ENCODE measurements at regions not wholly inside any gene's neighbourhood (a gene's known extent, or its start where the extent isn't known, plus 50 kb on each side); places are given as distances from the start of the nearest gene placed in this dataset.

- TF ChIP-seq ZNF451 (CRISPR knock-in tag; IDR thresholded peaks at IDR 0.05): no peak
- no peak for TF ChIP-seq TBX3 (IDR thresholded peaks at IDR 0.05; ENCODE audit: borderline replicate concordance)
- peak; percentile 19; the same call in 1 of the 2 replicates for TF ChIP-seq ZNF281 (CRISPR knock-in tag; IDR thresholded peaks at IDR 0.05; ENCODE audit: borderline replicate concordance)
- no peak for TF ChIP-seq FOXO1 (CRISPR knock-in tag; IDR thresholded peaks at IDR 0.05)
- no peak for TF ChIP-seq PBX2 (CRISPR knock-in tag; IDR thresholded peaks at IDR 0.05)
- TF ChIP-seq ZNF7 (CRISPR knock-in tag; IDR thresholded peaks at IDR 0.05): no peak
- no peak for TF ChIP-seq IRF2 (CRISPR knock-in tag; IDR thresholded peaks at IDR 0.05)
- no peak for TF ChIP-seq SOX13 (IDR thresholded peaks at IDR 0.05)
- no peak for TF ChIP-seq SOX13 (CRISPR knock-in tag; conservative IDR thresholded peaks at IDR 0.05 in 1 of 2, IDR thresholded peaks at IDR 0.05 in 1 of 2)
- peak; percentile 27; the same call in 1 of the 2 replicates for TF ChIP-seq BCL6 (CRISPR knock-in tag; IDR thresholded peaks at IDR 0.05)
- no peak for TF ChIP-seq ZNF317 (CRISPR knock-in tag; IDR thresholded peaks at IDR 0.05)
- peak; percentile 18; the same call in 1 of the 2 replicates for TF ChIP-seq ZNF687 (CRISPR knock-in tag; IDR thresholded peaks at IDR 0.05)
- TF ChIP-seq ZNF720 (CRISPR knock-in tag; IDR thresholded peaks at IDR 0.05): no peak
- TF ChIP-seq MEIS2 (CRISPR knock-in tag; IDR thresholded peaks at IDR 0.05): no peak
- no peak for TF ChIP-seq ZMAT5 (CRISPR knock-in tag; IDR thresholded peaks at IDR 0.05; ENCODE audit: borderline replicate concordance, low read depth)
- TF ChIP-seq THAP8 (CRISPR knock-in tag; IDR thresholded peaks at IDR 0.05; ENCODE audit: borderline replicate concordance): no peak
- TF ChIP-seq ZFP91 (CRISPR knock-in tag; IDR thresholded peaks at IDR 0.05; ENCODE audit: borderline replicate concordance): 0 out of 2 replicates have a peak, but pooled peaks have one; percentile 19
- no peak for TF ChIP-seq ZNF432 (CRISPR knock-in tag; IDR thresholded peaks at IDR 0.05; ENCODE audit: borderline replicate concordance)
- no peak for TF ChIP-seq CEBPB (IDR thresholded peaks at IDR 0.05; ENCODE audit: borderline replicate concordance, low read depth, low read length)
Measured at GRCh38 chr2:120787111-120787821, 51.6 kb downstream of the GLI2 start (continued).

Data from HepG2 (cell line).